HG03442 (cell line): ENCODE measurements at regions not wholly inside any gene's neighbourhood (a gene's known extent, or its start where the extent isn't known, plus 50 kb on each side); places are given as distances from the start of the nearest gene placed in this dataset.
A peak's percentile ranks its signal among the peaks of the same experiment; 100 is the strongest.
"Not testable (repeated sequence)": the region's sequence is repeated elsewhere in the genome, so short reads cannot be mapped to it uniquely, and the experiment has no call there.

Experiments used
- ATAC-seq: cut with Tn5 transposase; IDR thresholded peaks from one replicate; pipeline ENCODE4 v1.9.1; 2021; ENCODE audit warnings: mild to moderate bottlenecking, moderate library complexity; ENCODE audit not compliant: unreplicated experiment

DNA sequence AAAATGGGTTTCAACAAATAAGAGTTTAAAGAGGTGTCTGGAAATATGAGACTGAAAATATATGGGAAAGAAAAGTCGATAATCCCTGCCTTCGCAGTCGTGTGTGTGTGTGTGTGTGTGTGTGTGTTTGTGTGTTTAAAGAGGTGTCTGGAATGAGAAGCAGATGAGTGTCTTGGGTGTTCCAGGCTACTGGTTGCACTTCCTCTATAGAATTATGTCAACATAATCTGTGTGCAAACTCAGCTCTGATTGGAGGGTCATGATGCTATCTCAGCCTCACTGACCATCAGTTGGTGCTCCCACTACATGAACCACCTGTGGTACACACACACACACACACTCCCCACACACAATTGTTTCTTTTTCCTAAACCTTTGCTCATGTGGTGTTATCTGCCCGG lies 347.3 kb downstream of the NPIPA8 start:
- ATAC-seq: no peak

DNA sequence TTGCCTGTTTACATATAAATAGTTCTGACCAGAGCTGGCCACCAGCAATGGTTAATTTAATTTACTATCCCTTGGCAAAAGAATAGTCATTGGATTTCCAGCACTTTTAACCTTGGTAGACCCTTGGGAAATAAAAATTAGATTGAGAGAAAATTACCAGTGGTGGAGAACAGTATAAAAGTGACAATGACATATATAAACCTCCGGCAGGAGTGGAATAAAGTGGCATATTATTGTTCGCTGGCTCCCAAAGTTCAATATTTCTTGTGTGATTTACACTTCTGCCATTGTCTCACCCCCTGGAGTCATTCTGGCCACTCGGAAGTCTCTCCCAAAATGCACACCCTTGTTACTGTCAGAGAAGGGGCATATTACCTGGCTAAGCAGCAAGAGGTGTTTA lies 347.7 kb downstream of the NPIPA8 start:
- ATAC-seq: no peak

DNA sequence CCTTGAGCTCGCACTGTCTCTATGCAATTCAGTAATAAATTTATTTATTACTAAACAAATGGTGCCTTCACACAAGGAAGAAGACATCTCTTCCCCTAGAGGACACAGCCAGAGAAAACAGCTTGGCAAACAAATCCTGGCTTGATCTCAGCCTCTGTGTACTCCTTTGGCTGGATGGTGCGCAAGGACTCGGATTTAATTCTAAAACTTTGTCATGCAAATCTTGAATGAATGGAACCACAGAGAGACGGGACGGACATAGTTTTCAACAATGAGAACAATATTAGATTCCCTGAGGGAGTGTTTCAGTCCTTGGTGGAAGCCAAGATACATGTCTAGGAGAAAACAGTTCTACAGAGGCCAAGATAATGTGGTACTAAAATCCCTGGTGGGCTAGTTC lies 349.5 kb downstream of the NPIPA8 start:
- no peak for ATAC-seq

DNA sequence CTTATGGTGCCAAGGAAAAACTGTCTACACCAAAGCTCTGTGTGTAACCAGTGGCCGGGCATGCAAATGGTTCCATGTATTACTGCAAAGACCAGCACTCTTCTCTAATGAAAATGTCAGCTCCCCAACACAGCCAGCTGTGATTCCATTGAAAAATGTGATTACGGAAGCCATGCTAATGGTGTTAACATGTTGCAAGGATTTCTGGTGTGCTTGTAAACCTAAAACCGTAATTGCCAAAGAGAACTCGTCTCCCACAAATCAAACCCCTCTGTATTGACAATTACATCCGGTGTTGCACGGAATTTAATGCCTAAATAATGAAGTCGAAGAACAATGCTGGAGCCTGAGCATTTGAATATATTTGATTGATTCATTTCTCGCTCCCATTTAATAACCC lies 351.7 kb downstream of the NPIPA8 start:
- no peak for ATAC-seq

DNA sequence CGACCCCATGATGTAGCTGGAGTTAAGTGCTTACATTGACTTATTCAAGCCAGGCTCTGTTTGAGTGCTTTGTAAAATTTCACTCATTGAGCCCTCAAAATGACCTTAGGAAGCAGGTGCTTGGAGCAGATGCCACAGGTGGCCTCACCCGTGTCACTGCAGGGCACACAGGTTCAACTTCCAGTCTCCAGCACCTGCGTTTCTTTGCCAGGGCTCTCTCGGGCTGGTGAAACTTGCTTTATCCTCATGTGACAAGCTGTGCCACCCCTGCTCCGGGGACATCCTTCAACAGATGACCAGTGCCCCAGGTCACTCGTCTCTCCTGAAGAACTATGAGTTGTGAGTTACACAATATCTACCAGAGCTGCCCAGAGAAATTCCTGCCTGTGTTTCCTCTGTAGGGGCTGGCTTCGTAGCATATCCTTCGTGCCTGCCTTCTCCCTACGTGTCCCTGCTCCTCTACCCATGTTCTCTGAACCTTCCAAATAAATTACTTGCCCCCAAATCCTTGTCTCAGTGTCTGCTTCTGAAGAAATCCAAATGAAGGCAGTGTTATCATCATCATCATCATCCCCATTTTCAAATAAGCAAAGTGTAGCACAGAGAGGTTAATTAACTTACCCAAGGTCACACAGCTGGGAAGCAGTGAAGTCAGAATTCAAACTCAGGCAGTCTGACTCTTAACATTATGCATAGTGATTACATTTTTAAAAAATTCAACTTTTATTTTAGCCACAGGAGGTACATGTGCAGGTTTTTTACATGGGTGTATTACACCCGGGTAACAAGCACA lies 352.5 kb downstream of the NPIPA8 start:
- no peak for ATAC-seq

DNA sequence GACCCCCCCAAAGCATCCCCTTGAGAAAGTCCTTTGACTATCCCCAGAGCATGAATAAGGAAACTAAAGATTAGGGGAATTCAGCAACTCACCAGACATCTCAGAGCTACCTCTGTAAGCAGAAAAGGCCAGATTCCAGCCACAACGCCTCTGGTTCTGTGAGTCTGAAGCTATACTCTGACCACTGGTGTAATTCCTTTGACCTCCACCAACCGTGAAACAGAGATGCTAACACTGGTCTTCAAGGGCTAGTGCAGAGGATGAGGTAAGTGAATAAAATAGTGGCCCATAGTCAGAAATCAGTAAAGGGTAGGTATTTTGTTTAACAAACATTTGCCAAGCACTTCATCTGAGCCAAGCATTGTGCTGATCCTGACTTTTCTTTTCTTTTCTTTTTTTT lies 353.4 kb downstream of the NPIPA8 start:
- no peak for ATAC-seq

DNA sequence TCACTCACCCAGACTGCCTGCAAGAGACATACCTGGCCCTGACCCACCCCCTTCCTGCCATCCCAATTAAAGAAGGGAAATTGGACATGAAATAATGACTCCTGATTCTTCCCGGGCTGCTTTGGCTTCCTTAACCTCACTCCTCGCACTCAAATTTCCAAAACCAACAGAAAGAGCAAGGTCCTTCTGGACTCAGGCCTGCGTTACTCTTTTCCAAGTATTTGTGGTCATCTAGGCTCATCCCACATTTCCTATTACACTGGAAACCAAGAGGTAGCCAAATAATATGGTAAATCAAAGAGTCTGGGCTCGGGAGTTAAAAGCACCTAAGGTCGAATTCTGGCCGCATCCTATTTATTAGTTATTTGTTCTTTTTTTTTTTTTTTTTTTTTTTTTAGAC lies 359.3 kb downstream of the NPIPA8 start:
- no peak for ATAC-seq

DNA sequence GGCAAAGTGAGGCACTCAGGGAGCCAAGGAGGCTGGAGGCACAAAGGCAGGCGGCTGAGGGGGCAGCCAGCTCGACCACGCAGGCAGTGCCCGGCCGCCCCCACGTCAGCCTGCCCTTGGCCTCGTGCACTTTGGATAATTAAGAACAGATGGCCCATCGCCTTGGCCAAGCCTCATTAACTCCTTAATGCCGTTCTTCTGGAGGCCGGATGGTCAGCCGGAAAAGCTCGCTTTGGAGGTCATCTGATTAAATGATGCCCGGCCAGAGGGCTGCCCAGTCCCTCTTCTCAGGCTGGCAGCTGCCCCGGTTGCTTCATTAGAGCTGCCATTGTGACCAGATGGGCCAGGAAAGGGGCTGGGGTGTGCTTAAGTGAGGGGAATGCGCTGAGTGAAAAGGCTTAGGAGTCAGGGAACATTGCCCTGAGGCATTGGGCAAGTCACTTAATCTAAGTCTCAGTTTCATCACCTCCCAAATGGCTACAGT lies 364.0 kb downstream of the NPIPA8 start:
- ATAC-seq: no peak

DNA sequence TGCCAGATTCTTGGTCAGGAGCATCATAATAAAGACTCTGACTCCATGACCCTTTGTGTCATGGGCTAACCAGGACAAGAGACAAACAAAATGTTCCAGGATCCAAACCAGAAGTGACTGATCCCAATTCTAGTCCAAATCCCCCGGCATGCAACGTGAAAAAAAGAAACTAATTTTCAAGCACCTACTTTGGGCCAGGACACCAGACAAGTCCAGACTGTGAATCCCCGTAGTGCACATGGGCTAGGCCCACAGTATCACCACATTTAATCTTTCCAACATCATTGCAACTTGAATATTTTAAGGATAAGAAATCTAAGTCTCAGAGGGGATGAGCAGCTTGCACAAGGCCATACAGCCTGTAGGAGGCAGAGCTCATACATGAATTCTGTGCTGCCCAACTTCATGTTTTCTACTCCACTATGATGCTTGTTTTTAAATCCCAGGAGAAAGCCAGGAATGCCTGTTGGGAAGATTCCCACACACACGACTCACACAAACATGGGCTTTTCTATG lies 365.7 kb downstream of the NPIPA8 start:
- ATAC-seq: no peak

DNA sequence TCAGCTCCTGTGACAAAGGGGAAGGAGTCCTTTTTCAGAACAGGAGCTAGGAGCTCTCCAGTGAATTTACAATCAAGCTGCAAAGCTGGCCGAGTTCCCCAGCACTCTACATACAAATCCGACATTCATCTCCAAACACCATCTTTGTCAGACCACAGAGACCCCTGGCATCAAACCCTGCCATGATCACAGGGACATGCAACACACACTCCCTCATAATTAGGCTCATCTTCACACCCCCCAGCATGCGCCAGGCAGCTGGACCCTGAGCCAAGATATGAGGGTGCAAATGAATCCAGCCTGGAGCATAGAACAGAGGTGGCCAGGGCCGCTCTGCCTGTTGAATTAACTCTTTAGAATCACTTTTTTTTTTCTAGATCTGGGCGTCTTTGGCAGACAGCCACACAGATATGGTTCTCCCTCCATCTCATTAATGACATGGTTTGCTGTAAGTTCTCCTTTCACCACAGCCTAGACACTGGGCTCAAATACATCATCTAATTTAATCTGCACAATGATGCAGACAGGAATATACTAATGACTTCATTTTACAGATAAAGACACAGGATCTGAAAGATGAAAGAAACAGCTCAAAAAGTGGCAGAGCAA lies 366.3 kb downstream of the NPIPA8 start:
- ATAC-seq: no peak

DNA sequence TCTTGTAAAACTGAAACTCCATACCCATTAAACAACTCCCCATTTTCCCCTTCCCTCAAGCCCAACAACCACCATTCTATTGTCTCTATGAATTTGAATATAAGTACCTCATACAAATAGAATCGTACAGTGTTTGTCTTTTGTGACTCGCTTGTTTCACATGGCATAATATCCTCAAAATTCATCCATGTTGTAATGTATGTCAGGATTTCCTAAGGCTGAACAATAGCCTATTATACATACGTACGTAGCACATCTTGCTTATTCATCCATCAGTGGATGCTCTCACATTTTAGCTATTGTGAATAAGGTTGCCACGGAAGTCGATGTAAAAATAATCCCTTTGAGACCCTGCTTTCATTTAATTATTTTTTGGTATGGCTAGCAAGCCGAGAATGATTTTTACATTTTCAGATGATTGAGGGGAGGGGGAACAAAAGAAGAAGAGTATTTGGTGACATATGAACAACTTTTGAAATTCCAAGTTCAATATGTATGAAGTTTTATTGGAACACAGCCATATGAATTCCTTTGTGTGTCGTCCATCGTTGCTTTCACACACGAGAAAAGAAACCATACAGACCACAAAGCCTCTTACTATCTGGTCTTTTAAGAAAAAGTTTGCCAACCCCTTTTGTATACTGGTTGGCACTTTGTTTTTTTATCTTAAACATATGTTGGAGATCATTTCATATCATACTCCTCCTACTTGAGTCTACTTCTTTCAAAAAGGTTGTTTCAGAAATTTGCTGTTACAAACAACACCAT lies 371.2 kb downstream of the NPIPA8 start:
- no peak for ATAC-seq

DNA sequence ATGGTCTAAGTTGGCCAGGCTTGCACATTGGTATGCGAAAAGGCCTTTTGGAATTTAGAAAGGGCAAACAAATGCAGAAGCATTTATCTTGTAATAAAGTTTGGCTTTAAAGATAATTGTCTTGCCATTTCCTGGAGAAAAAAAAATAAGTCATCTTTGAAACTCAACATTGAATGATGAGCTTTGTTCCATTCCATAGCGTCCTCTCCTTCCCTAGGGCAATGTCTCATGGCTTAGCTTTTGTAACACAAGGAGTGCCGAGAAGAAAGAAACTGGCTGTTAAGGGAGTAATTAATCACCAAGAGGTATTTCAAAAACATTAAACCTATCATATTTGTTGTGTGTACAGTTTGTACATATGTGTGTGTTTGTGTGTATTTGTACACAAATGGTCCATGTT lies 372.3 kb downstream of the NPIPA8 start:
- no peak for ATAC-seq

DNA sequence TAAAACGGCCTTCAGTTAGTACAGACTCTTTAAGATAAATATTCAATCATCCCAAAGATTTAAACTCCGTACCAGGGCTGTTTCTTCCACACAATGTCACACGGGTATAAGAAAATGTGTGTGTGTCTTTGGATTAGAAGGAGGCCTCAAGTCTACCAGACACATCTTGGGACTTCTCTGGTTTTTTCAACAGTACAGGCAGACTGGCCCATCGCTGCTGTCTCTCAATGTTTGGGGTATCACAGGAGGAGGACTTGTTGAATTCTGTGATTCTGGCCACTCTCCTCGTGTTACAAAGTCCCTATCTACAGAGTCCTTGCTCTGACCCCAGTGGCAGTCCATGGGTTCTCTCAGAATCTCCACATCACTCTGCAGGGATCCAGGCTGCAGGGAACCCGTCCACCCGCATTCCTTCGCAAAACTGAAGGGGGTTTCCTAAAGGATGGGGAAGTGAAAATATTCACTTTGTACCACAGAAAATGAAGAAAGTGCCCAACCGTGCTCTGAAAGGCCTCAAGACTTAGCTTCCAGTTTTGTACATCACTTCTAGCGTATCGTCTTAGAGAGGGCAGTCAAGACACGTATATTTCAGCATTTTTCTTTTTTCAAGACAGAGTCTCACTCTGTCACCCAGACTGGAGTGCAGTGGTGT lies 373.2 kb downstream of the NPIPA8 start:
- peak; percentile 54 for ATAC-seq

DNA sequence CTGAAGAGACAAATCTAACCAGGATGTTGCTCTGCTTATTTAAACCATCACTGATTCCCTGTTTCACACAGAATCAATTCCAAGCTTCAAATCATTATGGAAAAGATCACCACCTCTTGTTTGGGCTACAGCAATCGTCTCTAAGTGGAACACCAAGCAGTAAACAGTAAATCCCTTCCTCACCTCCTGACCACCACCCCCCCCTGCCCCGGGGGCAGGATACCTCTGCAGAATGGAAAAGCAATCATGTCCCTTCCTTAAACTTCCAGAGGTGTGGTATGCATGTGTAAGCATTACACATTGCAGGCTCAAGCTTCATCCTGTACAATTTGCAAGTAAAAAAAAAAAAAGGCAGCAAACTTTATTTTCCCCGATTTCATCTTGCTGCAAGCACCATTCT lies 373.8 kb downstream of the NPIPA8 start:
- no peak for ATAC-seq

DNA sequence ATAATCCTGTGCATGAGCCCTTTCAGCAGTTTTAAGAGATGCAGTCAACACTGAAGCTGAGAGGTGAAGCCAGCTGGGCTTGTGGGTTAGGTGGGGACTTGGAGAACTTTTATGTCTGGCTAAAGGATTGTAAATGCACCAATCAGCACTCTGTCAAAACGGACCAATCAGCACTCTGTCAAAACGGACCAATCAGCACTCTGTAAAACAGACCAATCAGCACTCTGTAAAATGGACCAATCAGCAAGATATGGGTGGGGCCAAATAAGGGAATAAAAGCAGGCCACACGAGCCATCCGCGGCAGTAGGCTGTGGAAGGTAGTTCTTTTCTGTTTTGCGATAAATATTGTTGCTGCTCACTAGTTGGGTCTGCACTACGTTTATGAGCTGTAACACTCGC lies 374.7 kb downstream of the NPIPA8 start:
- not testable (repeated sequence) for ATAC-seq

DNA sequence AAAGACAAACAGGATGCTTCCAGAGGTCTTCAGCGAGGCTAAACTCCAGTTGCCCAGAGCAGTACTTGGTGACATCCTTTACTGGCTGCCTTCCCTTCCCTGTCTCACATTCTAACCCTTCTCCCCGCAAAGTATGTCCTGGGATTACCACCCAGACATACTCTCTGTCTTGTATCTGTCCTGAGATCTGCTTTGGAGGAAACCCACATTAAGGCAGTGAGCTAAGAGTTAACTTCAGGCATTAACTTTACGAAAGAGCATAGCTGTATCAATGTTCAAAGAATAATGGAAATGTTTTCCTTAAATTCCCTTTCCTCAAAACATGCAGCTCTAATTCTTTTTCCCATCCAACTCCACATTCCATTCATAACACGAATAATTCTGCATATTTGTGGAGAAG lies 385.2 kb downstream of the NPIPA8 start:
- ATAC-seq: no peak

DNA sequence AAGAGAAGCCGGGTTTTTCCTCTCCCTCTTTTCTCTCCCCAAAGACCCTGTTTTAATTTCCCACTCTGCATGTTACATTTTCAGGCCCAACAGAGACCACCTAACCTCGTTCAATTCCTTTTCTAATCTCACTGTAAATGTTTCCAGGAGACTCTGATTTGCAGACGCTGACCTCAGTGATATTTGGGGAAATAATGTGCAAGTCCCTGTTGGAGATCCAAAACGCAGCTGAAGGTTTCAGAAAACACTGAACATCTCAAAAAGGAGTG lies 386.6 kb downstream of the NPIPA8 start:
- ATAC-seq: no peak

DNA sequence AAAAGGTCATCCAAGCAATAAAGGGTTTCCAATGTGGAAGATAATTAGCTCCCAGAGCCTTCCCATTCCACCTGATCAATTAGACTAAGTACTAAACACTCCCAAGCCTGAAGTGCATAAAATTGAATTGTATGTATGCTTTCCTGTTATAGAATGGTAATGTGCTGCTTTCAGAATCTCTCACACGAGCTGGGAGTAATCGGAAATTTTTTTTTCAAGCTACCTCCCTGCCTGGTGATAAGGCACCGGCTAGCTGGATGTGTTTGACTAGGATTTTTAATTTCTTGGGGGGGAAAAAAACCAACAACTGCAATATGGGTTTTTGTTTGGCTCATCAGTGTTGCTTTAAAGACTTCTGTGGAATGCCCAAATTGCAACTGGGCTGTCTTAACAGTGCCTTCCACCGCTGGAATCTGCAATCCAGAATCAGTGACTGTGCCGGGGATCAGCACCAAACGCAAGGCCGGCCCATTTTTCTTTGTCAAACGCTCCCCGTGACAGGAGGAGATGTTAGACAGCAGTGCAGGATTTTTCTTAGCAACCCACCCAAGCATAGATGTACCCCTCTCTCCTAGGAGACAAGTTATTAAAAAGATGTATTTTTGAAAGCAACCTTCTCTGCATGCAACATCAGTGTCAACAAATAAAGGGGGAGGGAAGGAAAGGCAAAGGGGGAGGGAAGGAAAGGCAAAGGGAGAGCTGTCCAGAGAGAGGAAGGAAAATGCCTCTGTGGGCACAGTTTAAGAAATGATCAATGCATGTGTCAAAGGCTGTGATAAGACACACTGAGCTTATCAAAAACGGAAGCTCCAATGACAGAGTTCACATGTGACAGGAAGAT lies 387.2 kb downstream of the NPIPA8 start:
- ATAC-seq: no peak

DNA sequence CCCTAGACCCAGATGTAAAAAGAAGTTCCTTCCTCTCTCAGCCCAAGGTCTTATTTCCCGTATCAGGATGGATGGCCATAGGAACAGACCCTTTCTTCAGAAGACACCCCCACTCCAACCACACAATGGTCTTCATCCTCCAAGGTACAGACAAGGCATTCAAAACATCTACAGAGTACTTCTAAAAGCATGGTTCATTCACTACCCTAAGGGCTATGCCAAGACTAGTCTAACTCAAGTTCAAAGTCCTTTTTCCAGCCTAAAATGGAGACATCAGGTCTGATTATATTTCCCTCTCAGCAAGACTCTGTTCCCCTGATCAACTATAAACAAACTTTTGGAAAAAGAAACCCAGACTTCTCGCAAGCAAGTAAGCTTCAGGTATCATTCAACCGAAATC lies 388.9 kb downstream of the NPIPA8 start:
- no peak for ATAC-seq

DNA sequence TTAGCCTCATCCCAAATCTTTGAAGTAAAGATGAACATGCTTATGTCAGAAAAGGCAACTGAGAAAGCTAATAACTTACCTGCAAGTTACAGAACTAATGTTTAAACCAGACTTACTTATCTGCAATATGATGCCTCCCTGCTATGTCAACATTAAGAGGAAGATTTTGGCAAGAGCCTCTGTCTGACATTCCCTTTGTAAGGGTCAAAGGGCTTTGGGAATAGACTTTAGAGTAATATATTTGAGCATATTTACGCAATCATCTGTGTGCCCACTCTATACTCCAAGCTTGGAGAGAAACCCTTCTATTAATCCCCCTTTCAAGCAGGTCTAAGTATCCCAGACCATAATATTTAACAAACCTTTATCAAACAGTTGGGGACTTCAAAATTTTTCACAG lies 389.4 kb downstream of the NPIPA8 start:
- ATAC-seq: no peak
